Hematopoietic multipotent progenitor cell treated with erythropoietin and hydrocortisone succinate and interleukin-3 and kit ligand, for 4 days (in vitro differentiated cells): ENCODE measurements at regions not wholly inside any gene's neighbourhood (a gene's known extent, or its start where the extent isn't known, plus 50 kb on each side); places are given as distances from the start of the nearest gene placed in this dataset.
"Not testable (repeated sequence)": the region's sequence is repeated elsewhere in the genome, so short reads cannot be mapped to it uniquely, and the experiment has no call there.

Source experiments
- DNase-seq: peaks from one replicate; pipeline ENCODE4 v3.0.0-alpha.2; 2015

DNA sequence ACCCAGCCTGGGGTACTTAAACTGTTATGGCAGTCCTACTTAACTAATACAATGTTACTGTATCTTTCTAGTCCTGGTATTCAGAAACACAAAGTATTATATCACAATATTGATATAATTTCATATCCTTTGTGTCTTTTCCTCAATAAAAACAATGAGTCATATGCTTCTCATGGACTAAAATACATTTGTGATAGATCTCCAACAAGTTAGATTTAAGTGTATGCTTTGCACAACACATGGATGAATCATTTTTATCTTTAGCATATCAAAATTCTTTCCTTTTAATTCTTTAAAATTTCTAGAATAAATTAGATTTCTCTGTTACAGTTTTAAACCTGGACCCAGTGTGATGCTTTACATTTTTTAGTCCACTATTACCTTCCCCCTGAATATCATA is 1357.8 kb upstream of the ATXN8OS start:
- DNase-seq = no peak

DNA sequence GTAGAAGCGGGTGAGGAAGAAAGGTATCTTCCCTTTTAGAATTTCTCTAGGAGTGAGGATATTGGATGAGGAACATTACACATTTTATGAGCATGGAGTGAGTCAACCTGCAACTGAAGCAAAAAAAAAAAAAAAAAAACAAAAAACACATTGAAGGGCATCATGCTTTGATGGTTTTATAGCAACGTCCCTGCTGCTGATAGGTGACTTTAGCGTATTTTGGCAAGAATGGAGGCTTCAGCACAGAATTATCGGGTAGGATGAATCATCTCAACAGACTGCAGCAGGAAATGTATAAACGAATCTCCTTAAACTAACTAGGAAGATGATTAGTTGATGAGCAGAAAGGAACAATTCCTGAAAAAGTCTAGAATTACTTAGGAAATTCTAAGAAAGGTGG is 1359.6 kb upstream of the ATXN8OS start:
- no peak for DNase-seq

DNA sequence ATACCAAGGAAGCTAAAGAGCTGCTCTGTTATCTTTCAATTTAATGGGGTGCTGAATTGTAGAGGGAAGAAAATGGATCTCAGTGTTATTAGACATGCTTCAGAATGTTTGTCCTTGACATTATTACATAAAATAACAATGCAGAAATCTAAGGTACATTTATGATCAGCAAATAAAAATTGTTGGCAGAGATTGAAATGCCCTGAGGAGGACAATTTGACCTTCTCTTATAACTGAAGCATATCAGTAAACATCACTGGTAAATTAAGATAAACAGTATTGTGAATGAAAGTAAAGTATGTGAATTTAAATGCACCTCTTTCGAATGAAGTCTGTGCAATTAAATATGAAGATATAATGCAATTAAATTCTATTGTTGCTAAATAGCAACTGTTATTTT is 1362.1 kb upstream of the ATXN8OS start:
- no peak for DNase-seq

DNA sequence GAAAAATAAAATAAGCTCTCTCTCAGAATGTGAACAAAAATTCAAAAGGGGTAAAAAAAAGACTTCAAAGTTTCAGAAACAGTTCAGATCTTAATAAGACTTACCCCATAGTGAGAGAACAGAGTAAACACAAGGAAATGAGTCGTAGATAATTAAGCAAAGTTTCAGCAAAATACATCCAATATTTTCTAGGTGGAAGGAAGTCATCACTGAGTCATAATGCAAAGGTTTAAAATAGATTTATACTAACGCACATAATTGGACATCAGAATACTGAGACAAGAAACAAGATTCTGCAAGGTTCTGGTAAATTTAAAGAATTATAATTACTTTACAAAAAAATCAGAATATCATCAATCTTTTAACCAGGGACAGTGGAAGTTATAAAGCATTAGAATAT is 1370.7 kb upstream of the ATXN8OS start:
- DNase-seq = no peak

DNA sequence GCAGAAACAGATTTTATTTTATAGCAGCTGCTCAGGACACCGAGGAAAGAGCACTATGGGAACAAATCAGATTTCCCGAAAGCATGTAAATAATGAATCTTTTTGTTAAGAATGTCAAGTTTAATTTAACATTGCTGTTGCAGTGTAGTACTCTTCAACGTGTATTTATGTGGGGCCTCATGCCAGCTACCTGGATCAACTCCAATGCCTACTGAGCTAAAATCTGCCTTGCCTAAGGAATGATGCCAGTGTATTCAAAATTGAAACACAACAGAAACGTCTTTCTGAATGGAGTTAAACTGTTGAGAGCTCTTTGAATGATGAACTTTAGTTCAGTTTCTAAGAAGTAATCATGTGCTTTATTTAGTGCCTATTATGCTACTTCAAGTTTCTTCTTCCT is 1379.8 kb upstream of the ATXN8OS start:
- no peak for DNase-seq

DNA sequence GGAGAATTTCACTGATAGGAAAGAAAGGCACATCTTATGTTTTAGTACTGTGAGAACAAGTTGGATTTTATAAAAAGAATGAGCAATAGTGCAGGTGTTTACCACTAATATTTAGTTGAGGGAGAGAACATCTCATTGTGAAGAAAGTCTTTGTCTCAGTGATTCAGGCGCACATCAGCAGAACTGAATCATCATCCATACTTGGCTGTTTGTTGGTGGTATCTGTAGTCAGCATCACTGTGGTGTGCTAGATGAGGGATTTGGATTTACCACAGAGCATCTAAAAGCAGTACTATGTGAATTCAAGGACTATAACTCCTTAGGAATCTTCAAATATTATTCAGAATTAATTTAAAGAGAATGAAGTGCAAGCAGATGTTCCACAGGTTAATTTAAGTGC is 1380.5 kb upstream of the ATXN8OS start:
- DNase-seq = no peak

DNA sequence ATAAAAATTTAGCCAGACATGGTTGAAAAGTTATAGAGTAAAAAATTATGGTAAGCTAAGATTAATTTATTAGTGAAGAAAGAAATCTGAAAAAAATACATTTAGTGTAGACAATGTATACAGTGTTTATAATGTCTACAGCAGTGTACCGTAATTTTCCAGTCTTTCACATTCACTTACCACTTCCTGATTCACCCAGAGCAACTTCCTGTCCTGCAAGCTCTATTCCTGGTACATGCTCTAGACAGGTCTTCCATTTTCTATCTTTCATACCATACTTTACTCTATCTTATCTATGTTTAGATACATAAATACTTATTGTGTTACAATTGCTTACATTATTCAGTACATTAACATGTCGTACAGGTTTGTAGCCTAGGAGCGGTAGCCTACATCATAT is 1387.8 kb upstream of the ATXN8OS start:
- peak; percentile 4 for DNase-seq

DNA sequence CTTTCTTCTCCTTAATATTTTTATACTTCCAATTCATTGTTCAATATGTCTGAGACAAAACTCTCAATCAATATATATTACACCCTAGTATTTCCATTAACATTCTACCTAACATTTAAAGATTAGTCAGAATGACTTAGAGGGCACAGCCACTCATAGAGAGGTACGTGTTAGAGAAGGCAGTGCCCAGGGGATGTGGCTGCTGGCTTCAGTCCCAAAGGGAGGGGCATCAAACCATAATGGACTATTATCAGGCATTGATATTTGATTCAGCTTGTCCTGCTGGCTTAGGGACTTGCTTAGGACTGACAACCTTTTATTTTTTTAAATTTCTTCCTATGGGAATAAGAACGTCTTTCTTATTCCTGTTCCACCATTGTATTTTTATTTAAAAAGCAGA is 1392.0 kb upstream of the ATXN8OS start:
- no peak for DNase-seq

DNA sequence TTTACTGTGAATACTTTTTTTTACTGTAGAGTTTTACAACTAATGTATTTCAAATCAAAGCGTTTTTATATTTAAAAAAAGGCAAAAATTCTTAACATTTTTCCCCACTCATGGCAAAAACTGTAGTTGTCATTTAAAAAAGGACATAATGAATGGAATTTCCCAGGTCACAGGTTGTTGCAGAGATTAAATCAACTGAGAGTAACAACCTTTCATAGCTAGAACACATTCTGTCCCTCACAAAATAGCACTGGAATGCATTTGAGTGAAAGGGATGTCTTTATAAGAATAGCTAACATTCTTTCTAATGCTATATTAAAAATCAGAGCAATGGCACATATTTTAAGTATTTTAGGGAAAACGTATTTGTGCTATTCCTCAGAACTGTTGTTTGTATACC is 1393.3 kb upstream of the ATXN8OS start:
- DNase-seq = no peak

DNA sequence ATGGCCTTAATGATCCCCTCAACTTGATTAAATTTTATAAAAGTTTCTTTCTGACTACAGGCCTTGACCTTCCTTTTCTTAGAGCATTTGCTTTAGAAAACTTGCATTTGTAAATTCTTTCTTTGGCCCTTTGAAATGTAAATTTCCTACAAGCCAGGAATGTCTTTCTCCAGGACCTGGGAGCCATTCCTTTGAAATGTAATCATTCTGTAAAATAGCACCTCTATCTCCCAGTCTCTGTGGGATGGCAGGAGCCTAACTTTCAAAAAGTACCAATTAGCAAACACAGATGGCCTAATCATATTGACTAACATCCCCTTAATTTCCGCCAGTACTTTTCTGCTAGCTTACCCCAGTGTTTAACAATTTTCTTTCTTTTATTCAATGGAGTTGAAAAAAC is 1394.2 kb upstream of the ATXN8OS start:
- no peak for DNase-seq

DNA sequence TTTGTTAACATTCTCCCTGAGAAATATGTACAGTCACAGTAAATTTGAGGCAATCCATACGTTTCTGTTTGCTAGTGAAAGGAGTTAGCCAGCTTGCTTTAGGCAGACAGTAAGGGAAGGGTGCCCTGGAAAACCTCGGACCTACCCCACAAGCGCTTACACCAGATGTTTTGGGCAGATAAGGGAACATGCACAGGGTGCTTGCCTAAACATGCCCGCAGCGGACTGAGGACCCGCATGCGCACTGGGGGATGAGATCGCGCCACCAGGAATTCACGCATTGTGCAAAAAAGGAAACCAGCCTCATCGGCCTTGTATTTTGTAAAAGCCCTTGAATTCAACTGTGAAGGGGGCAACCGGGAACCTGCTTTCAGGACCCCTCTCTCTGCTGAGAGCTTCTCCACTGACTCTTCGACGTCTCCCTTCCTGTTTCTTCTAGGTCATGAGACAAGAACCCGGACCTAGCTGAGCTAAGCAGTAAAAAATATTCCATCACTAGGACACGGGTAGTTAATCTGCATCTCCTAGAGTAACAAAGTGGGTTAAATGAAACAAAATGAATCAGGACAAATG is 1399.2 kb upstream of the ATXN8OS start:
- peak; percentile 4 for DNase-seq

DNA sequence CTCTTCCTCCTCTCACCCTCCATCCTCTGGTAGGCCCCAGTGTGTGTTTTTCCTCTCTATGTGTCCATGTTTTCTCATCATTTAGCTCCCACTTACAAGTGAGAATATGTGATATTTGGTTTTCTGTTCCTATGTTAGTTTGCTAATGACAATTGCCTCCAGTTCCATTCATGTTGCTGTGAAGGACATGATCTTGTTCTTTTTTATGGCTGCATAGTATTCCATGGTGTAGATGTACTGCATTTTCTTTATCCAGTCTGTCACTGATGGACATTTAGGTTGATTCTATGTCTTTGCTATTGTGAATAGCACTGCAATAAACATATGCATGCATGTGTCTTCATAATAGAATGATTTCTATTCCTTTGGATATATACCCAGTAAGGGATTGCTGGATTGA is 1401.6 kb upstream of the ATXN8OS start:
- not testable (repeated sequence) for DNase-seq

DNA sequence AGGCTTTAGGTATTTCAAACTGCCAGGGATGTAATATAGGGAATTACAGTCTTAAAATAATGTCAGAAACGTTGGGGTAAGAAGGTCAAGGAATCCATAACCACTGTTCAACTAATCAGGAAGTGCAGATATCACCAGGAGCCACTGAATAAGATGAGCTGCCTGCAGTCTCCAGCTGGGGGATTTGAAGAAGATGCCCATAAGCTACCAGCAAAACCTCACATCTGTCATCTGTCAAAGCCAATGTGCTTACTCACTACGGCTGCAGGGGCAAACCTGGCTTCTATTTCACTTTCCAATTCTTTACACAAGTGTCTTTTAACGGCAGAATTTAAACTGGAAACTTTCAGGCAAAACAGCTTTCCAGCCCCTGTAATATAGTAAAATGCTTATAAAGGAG is 1410.1 kb upstream of the ATXN8OS start:
- peak; percentile 55 for DNase-seq

DNA sequence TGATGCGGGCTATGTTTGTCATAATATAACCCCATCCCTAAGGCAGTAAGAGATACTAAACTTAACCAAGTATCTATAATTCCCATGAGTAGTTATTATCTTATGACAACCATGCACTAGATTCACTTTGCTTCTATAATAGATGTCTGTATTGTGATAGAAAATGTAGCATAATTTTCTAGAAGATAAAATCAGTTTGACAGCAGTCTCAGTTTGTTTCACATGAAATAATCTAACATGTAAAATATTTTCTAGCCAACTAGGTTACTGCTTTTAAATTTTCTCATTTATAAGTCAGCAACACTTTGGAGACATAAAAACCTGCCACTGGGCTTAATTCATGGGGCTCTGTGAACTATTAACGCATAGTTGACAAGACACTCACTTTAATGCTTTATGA is 1410.7 kb upstream of the ATXN8OS start:
- DNase-seq = no peak

DNA sequence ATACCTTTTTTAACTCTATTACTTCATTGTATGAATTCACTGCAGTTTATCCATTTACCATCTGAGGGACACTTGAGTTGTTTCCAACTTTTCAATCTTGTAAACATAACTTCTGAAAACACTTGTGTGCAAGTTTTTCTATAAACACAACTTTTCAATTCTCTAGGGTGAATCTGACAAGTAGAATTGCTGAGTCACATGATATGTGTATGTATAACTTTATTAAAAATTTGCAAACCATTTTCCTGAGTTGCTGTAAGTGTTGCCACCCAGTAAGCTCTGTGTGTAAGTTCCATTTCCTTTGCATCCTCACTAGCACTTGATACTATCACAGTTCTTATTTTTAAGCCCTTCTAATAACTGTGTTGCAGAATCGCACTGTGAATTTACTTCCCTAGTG is 1415.6 kb upstream of the ATXN8OS start:
- no peak for DNase-seq

DNA sequence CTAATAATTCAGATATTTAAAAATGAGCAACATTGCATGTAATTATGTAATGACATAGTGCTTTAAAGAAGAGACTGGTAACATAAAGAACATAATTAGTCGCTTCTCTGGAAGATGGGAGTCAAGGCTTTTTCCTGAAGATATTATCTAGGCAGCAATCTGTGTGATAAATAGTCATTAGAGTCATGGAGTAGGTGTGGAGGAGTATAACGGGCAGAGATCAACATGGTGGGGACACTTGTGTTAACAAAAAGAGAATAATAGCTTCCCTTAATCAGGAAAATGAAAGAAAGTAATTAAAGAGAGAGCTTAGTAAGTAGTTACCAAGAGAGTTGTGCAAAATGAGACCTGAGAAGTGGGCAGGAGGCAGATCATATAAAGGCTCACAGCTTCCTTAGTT is 1417.1 kb upstream of the ATXN8OS start:
- no peak for DNase-seq

DNA sequence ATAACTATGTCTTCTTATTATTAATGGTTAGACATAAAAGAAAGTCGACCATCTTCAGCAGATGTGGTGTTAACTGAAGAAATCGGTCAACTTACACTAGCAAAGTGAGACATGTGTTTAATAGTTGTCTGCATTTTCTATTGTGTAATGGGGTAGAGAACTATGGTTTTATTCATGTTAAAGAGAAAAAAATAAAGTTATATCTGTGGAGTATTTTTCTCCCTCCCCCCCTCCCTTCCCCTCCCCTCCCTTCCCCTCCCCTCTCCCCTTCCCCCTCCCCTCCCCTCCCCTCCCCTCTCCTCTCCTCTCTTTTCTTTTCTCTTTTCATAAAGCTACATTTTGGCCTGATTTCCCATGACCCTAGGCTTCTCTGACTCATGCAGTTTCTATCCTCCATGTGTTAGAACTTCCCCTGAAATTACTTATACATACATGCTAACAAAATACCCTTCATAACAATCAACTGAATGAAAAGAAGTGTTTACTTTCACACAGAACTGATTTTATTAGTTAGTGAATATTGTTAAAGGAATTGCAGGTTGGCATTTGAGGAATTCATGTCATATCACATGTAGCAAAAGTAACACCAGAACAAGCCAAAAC is 1431.0 kb upstream of the ATXN8OS start:
- DNase-seq = no peak

DNA sequence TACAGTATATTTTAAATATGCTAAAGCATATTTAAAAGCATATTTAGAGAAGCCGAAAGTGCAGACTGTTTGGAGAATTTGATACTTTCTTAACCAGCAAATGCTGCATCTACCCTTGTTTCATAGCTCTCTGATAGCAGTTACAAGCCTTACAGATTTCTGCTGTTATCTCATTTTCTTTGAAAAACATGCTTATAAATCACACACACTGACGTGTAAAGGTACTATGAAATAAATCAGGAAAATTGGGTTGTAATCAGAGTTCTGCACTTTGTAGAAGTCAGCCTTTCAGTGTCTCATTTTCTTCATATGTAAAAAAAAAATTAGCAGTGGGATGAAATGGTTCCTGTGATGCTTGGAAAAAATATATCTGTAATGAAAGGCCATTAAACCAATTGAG is 1432.4 kb upstream of the ATXN8OS start:
- DNase-seq = no peak

DNA sequence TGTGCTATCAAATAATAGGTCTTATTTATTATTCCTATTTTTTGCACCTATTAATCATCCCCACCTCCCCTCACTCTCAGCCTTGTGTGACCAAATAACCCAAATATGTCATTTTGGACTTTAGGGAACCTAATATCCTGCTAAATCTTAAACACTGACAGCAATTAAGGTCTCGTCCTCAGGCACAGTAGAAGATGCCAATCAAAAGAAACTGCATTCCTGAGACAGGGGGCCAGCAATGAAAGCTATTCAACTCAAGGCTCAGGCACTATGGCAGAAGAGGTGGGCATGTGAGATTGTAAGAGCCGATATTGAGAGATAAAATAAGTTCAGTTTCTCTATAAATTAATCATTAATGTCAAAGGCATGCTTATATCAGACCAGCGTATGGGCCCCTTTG is 1437.7 kb upstream of the PCDH9 start:
- DNase-seq = no peak

DNA sequence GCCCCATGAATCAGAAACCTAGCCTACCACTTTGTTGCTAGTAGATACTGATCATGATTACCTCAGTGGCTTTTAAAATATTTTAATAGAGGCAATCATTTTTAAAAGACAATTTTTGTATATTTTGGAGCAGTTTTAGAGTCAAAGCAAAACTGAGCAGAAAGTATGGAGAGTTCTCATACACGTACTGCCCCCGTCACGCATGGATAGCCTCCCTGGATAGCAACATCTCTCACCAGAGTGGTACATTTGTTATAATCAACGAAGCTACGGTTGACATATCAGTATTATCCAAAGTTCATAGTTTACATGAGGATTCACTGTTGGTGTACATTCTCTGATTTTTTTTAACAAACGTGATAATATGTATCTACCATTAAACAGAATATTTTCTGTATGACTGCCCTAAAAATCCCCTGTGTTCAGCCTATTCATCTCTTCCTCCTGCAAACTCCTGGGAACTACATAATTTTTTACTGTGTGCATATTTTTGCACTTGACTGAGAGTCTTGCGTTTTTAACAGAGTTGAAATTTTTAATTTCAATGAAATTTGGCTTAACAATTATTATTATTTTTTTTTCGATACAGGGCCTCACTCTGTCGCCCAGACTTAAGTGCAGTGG is 1436.8 kb upstream of the PCDH9 start:
- DNase-seq = no peak

DNA sequence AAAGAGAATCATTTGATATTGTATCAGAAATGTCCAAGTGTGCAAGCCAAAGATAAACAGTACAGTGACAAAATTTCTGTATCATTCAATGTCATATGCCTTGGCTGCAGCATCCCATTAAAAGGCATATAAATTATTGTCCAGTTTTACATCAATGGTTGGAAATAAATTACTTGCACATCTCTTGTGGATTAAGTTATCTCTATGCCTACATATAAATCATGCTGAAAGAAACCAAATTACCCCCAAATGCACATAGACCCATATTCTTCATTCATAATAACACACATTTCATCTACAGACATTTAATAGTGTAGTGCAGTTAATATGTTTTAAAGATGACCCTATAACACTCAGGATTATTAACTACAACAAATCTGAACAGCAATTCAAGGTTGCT is 1415.7 kb upstream of the PCDH9 start:
- no peak for DNase-seq

DNA sequence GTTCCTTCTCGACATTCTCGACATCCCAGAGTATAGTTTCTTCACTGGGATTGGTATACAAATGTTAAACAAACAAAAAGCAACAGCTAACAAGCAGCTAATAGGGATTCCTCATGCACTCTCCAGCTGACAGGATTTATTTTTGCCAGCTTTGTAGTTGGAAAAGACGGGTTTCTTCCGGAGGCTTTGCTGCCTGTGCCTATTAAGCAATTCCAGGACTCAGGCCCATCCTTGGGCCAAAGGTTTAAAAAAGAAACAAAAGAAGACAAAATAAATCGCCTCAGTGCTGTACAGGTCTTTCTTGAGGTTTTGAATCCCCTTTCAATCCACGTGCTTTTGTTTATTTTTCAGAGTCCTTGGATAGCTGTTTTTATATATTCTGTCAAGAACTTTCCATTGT is 1414.5 kb upstream of the PCDH9 start:
- no peak for DNase-seq

DNA sequence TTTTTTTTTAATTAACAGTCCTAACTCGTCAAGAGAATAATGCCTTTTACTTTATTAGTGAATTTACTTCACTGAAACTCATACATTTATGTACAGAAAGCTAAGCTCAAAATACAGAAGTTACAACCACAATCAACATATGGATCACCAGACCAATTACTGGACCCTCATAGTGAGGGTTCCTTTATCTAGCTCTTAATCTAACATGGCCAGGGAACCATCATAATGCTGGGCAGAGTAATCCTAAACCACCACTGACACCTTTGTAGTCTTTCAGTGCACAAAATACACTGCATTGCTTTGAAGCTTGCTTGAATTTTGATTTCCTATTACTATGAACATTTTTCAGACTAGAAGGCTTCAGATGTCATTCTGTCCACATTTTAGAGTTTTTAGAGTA is 1406.6 kb upstream of the PCDH9 start:
- DNase-seq = no peak

DNA sequence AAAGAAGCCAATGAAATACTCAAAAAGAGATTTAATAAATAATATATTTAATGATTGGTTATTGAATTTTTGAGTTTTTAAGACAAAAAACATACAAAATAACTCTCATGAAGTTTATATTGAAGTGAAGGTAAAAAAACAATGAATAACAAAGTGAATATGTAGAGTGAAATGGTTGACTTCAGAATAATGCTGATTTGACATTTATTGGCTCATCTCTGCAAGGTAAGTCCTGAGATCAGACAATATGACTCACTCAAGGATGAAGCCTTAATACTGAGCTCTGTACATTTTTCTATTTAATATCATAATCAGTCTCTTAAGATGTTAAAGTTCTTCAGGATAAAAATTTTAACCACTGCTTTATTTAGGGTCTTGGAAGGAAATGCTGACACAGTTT is 1398.9 kb upstream of the PCDH9 start:
- no peak for DNase-seq

DNA sequence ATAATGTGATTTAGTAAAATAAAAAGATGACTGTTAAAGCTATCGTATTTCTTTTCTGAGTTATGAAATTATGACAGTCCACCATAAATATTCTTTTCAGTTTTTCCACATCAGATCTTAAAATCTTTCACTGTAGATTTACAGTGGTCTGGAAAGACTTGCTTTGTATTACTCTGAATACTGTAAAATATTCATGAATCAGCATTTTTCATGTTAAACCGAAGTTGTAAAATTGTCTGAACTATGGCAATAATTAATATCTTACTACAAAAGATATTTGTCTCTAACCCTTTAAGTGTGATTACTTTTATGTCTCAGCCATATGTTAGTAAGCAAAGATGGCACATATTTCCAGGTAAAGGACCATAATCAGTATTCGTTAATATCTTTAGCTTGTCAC is 1397.2 kb upstream of the PCDH9 start:
- no peak for DNase-seq
